ENCODE measurements at regions not wholly inside any gene's neighbourhood (a gene's known extent, or its start where the extent isn't known, plus 50 kb on each side); places are given as distances from the start of the nearest gene placed in this dataset.

GRCh38 chr10:50981904-50982303 lies 92.4 kb upstream of the PRKG1 start:
- H3K4me3 ChIP-seq (ENCODE audit: insufficient read depth, low read depth, low read length): no peak overlapping the region
- no peak for TF ChIP-seq CHD1 (IDR thresholded peaks at IDR 0.05; ENCODE audit: low read depth, low read length)
- no peak for TF ChIP-seq USF2 (IDR thresholded peaks at IDR 0.05; ENCODE audit: low read depth, low read length)
- TF ChIP-seq POLR2A (IDR thresholded peaks at IDR 0.05; ENCODE audit: low read depth, low read length): no peak
- TF ChIP-seq MAFK (IDR thresholded peaks at IDR 0.05; ENCODE audit: low read depth, low read length): no peak
- TF ChIP-seq RFX5 (IDR thresholded peaks at IDR 0.05; ENCODE audit: low read depth, low read length): no peak
- no peak for TF ChIP-seq RAD21 (IDR thresholded peaks at IDR 0.05; ENCODE audit: low read length)
- ChIA-PET POLR2A (ENCODE audit: unreplicated experiment) (no interaction called here), CTCF (interaction anchor here (0.7 kb wide), 1 partner anchor 265 kb away, joined by 3 read pairs; no protein-coding TSS in a partner anchor)
- no peak overlapping the region for H4K5ac ChIP-seq (ENCODE audit: low read depth, low read length)
- in situ Hi-C loops (cut with MboI; ENCODE audit: low sequenced_read_pairs): no loop called here
- dilution Hi-C loops (cut with HindIII; ENCODE audit: low sequenced_read_pairs, unreplicated experiment): no loop called here
- H3K4me1 ChIP-seq (ENCODE audit: control insufficient read depth, insufficient read depth, low read length): no peaks in the 10 kb centered on the region
- no CpG with 5 or more reads among the region's 1 CpG for WGBS, 2 experiments (ENCODE audit: extremely low coverage in 2 of 2, insufficient read length in 1 of 2)
- no peak overlapping the region for H2AK9ac ChIP-seq (replicated peaks; ENCODE audit: low read depth, low read length, poor library complexity)
- no peak overlapping the region for H3K23ac ChIP-seq (ENCODE audit: low read depth, low read length)
- intact Hi-C loops (cut with micrococcal nuclease): no loop called here
- DNase-seq: no peak
- no peaks in the 10 kb centered on the region for H4K20me1 ChIP-seq (ENCODE audit: insufficient read depth, low read length)
- no peak overlapping the region for H2AK5ac ChIP-seq (ENCODE audit: low read depth, low read length)
- H4K8ac ChIP-seq (ENCODE audit: low read depth in 2 of 2, low read length in 2 of 2): no peak overlapping the region
- no peak overlapping the region for H2BK5ac ChIP-seq (ENCODE audit: low read depth, low read length, poor library complexity, severe bottlenecking)
- no peak overlapping the region for H3K9ac ChIP-seq (ENCODE audit: low read depth, low read length)
- no peak overlapping the region for H2AFZ ChIP-seq (replicated peaks; ENCODE audit: low read length, poor library complexity)
- no peak overlapping the region for H2BK15ac ChIP-seq (ENCODE audit: low read depth, low read length)
- no peak overlapping the region for H3K4me2 ChIP-seq (ENCODE audit: low read depth, low read length)
- no peaks in the 10 kb centered on the region for H3K9me1 ChIP-seq (ENCODE audit: insufficient read depth, low read length)
- no peaks in the 10 kb centered on the region; a peak in 1 of 4 replicates for H3K79me1 ChIP-seq (ENCODE audit: low read depth in 1 of 2, low read length in 2 of 2)
- no peak overlapping the region for H3K14ac ChIP-seq (replicated peaks; ENCODE audit: low read depth, low read length)
- H3K9me3 ChIP-seq (ENCODE audit: control insufficient read depth, insufficient read depth, low read length): no peaks in the 10 kb centered on the region
- H2BK20ac ChIP-seq (ENCODE audit: low read depth, low read length): no peak overlapping the region
- no peak overlapping the region for H3K27ac ChIP-seq (ENCODE audit: insufficient read depth, low read length)
- no peak overlapping the region for H3K56ac ChIP-seq (ENCODE audit: extremely low read depth, insufficient read depth, low read length)
- no peak overlapping the region for H3K4ac ChIP-seq (ENCODE audit: low read depth, low read length)
- H4K91ac ChIP-seq (ENCODE audit: insufficient read depth, low read depth, low read length): no peak overlapping the region
- ATAC-seq (ENCODE audit: low read depth): no peak
- H3K18ac ChIP-seq (ENCODE audit: low read depth, low read length): no peak overlapping the region
- H2BK120ac ChIP-seq (ENCODE audit: low read depth, low read length): no peak overlapping the region
- H3K36me3 ChIP-seq (ENCODE audit: control insufficient read depth, insufficient read depth, low read length): no peaks in the 10 kb centered on the region
- no TSS peak for BruUV-seq (replicated peaks)
- no peaks in the 10 kb centered on the region for H3K27me3 ChIP-seq (ENCODE audit: control insufficient read depth, insufficient read depth, low read length)

Data from IMR-90 (cell line).